ENCODE measurements at regions not wholly inside any gene's neighbourhood (a gene's known extent, or its start where the extent isn't known, plus 50 kb on each side); places are given as distances from the start of the nearest gene placed in this dataset.
"Not testable (repeated sequence)": the region's sequence is repeated elsewhere in the genome, so short reads cannot be mapped to it uniquely, and the experiment has no call there.

DNA sequence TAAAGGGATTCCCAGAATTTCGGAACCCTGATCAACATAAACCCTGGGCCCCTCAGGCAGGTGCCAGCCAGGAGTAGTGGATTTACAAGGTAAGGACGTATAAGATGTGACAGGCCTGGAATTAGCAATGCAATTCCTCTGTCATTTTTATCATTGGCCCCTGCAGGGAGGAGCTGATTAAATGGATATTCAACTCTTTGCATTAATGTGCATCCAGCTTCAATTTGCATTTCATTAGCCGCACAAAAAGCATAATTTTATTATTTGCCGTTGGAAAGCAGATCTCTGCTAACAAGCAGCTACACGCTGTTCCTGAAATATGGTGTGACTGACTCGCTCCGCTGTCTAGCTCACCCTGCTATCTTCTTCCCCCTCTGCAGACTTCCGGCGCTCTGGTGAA is 195.8 kb downstream of the RPS24 start:
- intact Hi-C loops (cut with DNase I), result loop anchor here in 1 of 3 donors (10.0 kb wide), 1 partner anchor 975 kb away; no protein-coding TSS in a partner anchor
- 80 to 90% methylated on average over 9 of the region's 9 CpGs for WGBS, 2 donors
- no peak for ATAC-seq
- no peak overlapping the region for H3K27ac ChIP-seq
- H3K4me1 ChIP-seq, result no peaks in the 10 kb centered on the region
- no peaks in the 10 kb centered on the region for H3K36me3 ChIP-seq
- no peak for DNase-seq
- H3K27me3 ChIP-seq, result no peaks in the 10 kb centered on the region
- no peak for FAIRE-seq
- TF ChIP-seq, protein P1, sequence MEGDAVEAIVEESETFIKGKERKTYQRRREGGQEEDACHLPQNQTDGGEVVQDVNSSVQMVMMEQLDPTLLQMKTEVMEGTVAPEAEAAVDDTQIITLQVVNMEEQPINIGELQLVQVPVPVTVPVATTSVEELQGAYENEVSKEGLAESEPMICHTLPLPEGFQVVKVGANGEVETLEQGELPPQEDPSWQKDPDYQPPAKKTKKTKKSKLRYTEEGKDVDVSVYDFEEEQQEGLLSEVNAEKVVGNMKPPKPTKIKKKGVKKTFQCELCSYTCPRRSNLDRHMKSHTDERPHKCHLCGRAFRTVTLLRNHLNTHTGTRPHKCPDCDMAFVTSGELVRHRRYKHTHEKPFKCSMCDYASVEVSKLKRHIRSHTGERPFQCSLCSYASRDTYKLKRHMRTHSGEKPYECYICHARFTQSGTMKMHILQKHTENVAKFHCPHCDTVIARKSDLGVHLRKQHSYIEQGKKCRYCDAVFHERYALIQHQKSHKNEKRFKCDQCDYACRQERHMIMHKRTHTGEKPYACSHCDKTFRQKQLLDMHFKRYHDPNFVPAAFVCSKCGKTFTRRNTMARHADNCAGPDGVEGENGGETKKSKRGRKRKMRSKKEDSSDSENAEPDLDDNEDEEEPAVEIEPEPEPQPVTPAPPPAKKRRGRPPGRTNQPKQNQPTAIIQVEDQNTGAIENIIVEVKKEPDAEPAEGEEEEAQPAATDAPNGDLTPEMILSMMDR (IDR thresholded peaks at IDR 0.05), result no peak
- no peaks in the 10 kb centered on the region for H3K9me3 ChIP-seq
- H3K4me3 ChIP-seq, result no peak overlapping the region

DNA sequence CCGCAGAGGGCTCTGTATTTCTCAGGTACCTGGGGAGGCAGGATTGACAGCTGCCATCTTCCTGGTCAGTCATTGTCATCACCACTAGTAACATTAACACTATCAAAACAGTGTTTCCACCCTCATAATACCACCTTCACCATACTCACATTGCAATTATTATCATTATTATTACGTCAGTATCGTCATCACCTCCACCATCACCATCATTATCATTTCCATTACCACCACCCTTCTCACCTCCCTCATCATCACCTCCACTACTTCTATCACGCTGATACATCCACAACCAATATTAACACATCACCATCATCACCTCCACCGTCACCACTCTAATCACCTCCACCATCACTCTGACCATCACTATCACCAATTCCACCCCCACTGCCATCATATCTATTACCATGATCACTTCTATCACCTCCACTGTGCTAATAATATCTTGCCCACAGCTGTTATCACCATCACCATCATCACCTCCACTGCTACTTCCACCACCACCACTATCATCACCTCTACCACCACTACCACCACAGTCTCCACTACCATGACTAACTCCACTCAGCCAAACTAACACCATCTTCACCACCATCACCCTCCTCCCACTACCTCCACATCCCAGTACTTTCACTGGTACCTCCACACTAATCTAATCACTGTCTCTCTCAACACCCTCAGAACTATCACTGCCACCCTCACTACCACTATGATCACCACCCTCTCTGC is 196.4 kb downstream of the RPS24 start:
- no peaks in the 10 kb centered on the region for H3K27me3 ChIP-seq
- 79 to 95% methylated on average over 5 of the region's 5 CpGs for WGBS, 2 donors
- H3K4me1 ChIP-seq, result no peaks in the 10 kb centered on the region
- TF ChIP-seq, protein P1 (IDR thresholded peaks at IDR 0.05), result no peak
- DNase-seq (no peak), FAIRE-seq (no peak), ATAC-seq (no peak)
- no peak overlapping the region for H3K27ac ChIP-seq
- H3K36me3 ChIP-seq, result no peaks in the 10 kb centered on the region
- H3K9me3 ChIP-seq, result no peaks in the 10 kb centered on the region
- intact Hi-C loops (cut with DNase I), result loop anchor here in 1 of 3 donors (10.0 kb wide), 1 partner anchor 975 kb away; no protein-coding TSS in a partner anchor
- no peak overlapping the region for H3K4me3 ChIP-seq

DNA sequence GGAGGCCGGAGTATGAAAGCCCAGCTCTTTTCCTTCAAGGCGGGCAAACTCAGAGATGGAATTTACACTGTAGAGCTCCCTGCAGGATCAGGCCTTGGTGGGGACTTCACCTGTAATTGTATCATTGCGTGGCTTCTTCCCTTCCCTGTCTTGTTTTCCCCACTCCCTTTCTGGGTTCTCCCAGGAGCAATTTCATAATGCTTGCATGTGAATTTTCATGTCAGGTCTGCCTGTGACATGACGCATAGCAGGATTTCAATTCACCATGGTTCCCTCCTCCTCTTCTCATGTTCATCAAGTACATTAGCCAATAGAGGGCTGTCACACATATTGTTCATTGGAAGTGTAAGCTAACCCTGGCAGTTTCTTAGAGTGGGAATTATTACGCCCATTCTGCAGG is 197.7 kb downstream of the RPS24 start:
- no peak for DNase-seq
- FAIRE-seq, result no peak

DNA sequence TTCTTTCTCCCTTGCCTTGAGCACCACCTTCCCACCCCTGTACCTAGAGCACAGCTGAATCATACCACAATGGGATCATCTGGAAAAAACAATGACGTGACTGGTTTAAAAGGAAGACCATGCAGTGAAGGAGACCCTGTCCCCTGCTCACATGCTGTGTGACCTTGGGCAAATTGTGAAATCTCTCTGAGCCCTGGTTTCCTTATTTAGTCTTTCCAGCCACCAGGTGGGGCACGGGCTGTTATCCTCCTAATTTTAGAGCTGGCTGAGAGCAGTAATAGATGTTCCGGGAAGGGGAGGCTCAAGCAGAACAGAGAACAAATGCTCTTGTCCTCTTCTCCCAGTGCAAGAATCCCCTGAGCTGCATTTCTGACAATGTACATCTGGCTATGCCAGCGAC is 198.3 kb downstream of the RPS24 start:
- H3K9me3 ChIP-seq, result no peaks in the 10 kb centered on the region
- FAIRE-seq, result no peak
- 38 to 53% methylated on average over 4 of the region's 4 CpGs for WGBS, 2 donors
- TF ChIP-seq, protein P1 (IDR thresholded peaks at IDR 0.05), result no peak
- no peak overlapping the region for H3K27ac ChIP-seq
- ATAC-seq, result peak in 3 of 4 donors; percentile 52 to 66 (median 64)
- no peak for DNase-seq
- H3K4me1 ChIP-seq, result no peaks in the 10 kb centered on the region
- no peaks in the 10 kb centered on the region for H3K27me3 ChIP-seq
- H3K36me3 ChIP-seq, result no peaks in the 10 kb centered on the region
- H3K4me3 ChIP-seq, result no peak overlapping the region
- intact Hi-C loops (cut with DNase I), result no loop called here

More for the DNA sequence above, 197.7 kb downstream of the RPS24 start:
- no peak for ATAC-seq
- Histone ChIP-seq H3K36me3 (no peaks in the 10 kb centered on the region), H3K27me3 (no peaks in the 10 kb centered on the region), H3K4me3 (no peak overlapping the region), H3K4me1 (no peaks in the 10 kb centered on the region), H3K9me3 (no peaks in the 10 kb centered on the region), H3K27ac (no peak overlapping the region)
- intact Hi-C loops (cut with DNase I), result no loop called here
- WGBS, 2 donors, result 76 to 85% methylated on average over 5 of the region's 5 CpGs
- TF ChIP-seq, protein P1 (IDR thresholded peaks at IDR 0.05), result no peak

DNA sequence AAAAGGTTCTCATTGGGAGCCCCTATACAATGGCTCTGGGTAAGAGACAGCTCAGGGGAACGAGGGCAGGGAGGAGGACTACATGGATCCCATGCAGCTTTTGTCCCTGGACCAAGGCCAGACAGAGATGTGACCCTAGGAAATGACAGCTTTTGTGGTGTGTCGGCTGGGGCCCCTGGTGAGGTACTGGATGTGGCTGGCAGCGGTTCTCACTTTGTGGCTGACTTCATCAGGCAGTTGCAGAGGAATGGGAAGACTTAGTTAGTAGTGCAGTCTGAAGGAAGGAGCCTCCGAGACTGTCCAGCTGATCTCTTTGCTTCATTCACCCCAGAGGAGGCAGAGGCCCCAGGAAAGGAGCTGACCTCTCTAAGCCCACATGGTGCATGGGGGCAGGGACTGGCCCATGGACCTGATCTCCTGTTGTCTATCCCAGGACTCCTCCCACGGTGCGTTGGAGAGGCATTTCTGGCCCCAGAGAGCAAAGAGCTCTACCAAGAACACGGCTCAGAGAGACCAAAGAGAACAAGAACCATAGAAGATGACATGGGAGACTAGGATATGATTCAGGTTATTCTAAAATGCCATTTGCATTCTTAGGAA is 202.9 kb downstream of the RPS24 start:
- H3K4me3 ChIP-seq, result no peak overlapping the region
- TF ChIP-seq, protein P1 (IDR thresholded peaks at IDR 0.05), result no peak
- no peaks in the 10 kb centered on the region for H3K9me3 ChIP-seq
- no peaks in the 10 kb centered on the region for H3K36me3 ChIP-seq
- DNase-seq, result no peak
- no peak for FAIRE-seq
- WGBS, 2 donors, result 90% methylated on average over 7 of the region's 7 CpGs
- no peaks in the 10 kb centered on the region for H3K4me1 ChIP-seq
- intact Hi-C loops (cut with DNase I), result no loop called here
- no peak overlapping the region for H3K27ac ChIP-seq
- H3K27me3 ChIP-seq, result no peaks in the 10 kb centered on the region
- ATAC-seq, result no peak

DNA sequence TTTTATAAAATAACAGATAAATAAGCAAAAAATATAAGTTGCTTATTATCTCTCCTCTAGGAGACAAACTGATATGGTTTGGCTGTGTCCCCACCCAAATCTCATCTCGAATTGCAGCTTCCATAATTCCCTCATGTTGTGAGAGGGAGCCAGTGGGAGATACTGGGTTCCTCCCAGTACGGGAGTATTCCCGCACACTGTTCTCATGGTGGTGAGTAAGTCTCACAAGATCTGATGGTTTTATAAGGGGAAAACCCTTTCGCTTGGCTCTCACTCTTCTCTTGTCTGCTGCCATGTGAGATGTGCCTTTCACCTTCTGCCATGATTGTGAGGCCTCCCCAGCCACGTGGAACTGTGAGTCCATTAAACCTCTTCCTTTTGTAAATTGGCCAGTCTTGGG is 204.3 kb downstream of the RPS24 start:
- H3K4me3 ChIP-seq; H3K9me3 ChIP-seq; DNase-seq; intact Hi-C loops (cut with DNase I); FAIRE-seq; H3K4me1 ChIP-seq; ATAC-seq; H3K27ac ChIP-seq; H3K36me3 ChIP-seq; H3K27me3 ChIP-seq: not testable (repeated sequence)
- 67 to 69% methylated on average over 5 of the region's 5 CpGs for WGBS, 2 donors

Data from pancreas (tissue), 10 donors.